CD4-positive, alpha-beta T cell (primary cell): ENCODE measurements at regions not wholly inside any gene's neighbourhood (a gene's known extent, or its start where the extent isn't known, plus 50 kb on each side); places are given as distances from the start of the nearest gene placed in this dataset.

Experiments
- ATAC-seq: fragments of 200-7000 bp; cut with Tn5 transposase; one replicate; pipeline ENCODE4 v1.10.0; 2022; ENCODE audit warnings: mild to moderate bottlenecking; ENCODE audit not compliant: poor library complexity
- CTCF ChIA-PET: fragments of 350-600 bp; sonication (Branson Sonifier 250); formaldehyde crosslinking; loops from one replicate; lab custom pipeline; 2021; ENCODE audit warnings: antibody characterized with exemption, inconsistent platforms; lab: Charles Lee
- POLR2A ChIA-PET: fragments of 350-600 bp; sonication (Branson Sonifier 250); formaldehyde crosslinking; loops from one replicate; lab custom pipeline; 2021; ENCODE audit warnings: antibody characterized with exemption, inconsistent platforms; lab: Charles Lee
- DNase-seq, 14 experiments: peaks; one replicate each; pipeline ENCODE4 v3.0.0-alpha.2; 2013 to 2020; ENCODE audit warnings: mixed read lengths in 2 of 14
- H3K27ac ChIP-seq, 2 donors: one replicate each; pipeline versions ENCODE4 v1.5.1 to v1.7.0; 2013; ENCODE audit warnings: low read length in 2 of 2, low read depth in 1 of 2, mild to moderate bottlenecking in 1 of 2
- H3K27me3 ChIP-seq, 2 experiments: 1 replicate in 1 of 2; 2 replicates in 1 of 2; pipeline versions ENCODE4 v1.6.1 to v1.7.0; 2013; ENCODE audit warnings: low read length in 2 of 2, control low read depth in 1 of 2, mild to moderate bottlenecking in 1 of 2, moderate library complexity in 1 of 2; ENCODE audit not compliant: insufficient read depth in 2 of 2, control insufficient read depth in 1 of 2
- H3K36me3 ChIP-seq: one replicate; pipeline ENCODE4 v1.6.1; 2013; ENCODE audit warnings: low read length, control low read depth; ENCODE audit not compliant: insufficient read depth
- H3K4me1 ChIP-seq: one replicate; pipeline ENCODE4 v1.6.1; 2013; ENCODE audit warnings: low read length, control low read depth; ENCODE audit not compliant: insufficient read depth
- H3K4me3 ChIP-seq: one replicate; pipeline ENCODE4 v1.5.1; 2013; ENCODE audit warnings: mild to moderate bottlenecking, low read length, moderate library complexity
- H3K9me3 ChIP-seq, 2 experiments: 1 replicate in 1 of 2; 2 replicates in 1 of 2; pipeline versions ENCODE4 v1.6.1 to v1.7.0; 2013; ENCODE audit warnings: low read length in 2 of 2, mild to moderate bottlenecking in 2 of 2, control low read depth in 1 of 2, moderate library complexity in 1 of 2; ENCODE audit not compliant: control insufficient read depth in 1 of 2, insufficient read depth in 1 of 2
- H3K27ac Mint-ChIP-seq: one replicate; pipeline ENCODE4 v1.8.0; 2020; ENCODE audit warnings: mixed read lengths
- H3K27me3 Mint-ChIP-seq: one replicate; pipeline ENCODE4 v1.8.0; 2021; ENCODE audit warnings: mixed read lengths
- H3K36me3 Mint-ChIP-seq: one replicate; pipeline ENCODE4 v1.8.0; 2021; ENCODE audit warnings: low read depth, mixed read lengths
- H3K4me1 Mint-ChIP-seq: one replicate; pipeline ENCODE4 v1.8.0; 2021; ENCODE audit warnings: low read depth, mixed read lengths
- H3K4me3 Mint-ChIP-seq: one replicate; pipeline ENCODE4 v1.8.0; 2020; ENCODE audit warnings: mild to moderate bottlenecking, mixed read lengths
- H3K9me3 Mint-ChIP-seq: one replicate; pipeline ENCODE4 v1.8.0; 2020; ENCODE audit warnings: mixed read lengths
- intact Hi-C, 2 experiments: fragments of 100-400 bp; cut with DNase I in 1 of 2; cut with micrococcal nuclease in 1 of 2; formaldehyde crosslinking; loops; one replicate each; pipeline versions ENCODE4 v1.15.1 to v1.9.0; 2023 to 2025; cut with DNase I, micrococcal nuclease
- TF ChIP-seq, protein P1 (sequence below): fragments of 200-600 bp; IDR thresholded peaks from one replicate; pipeline ENCODE4 v1.8.0; 2022; ENCODE audit warnings: antibody characterized with exemption, mild to moderate bottlenecking

DNA sequence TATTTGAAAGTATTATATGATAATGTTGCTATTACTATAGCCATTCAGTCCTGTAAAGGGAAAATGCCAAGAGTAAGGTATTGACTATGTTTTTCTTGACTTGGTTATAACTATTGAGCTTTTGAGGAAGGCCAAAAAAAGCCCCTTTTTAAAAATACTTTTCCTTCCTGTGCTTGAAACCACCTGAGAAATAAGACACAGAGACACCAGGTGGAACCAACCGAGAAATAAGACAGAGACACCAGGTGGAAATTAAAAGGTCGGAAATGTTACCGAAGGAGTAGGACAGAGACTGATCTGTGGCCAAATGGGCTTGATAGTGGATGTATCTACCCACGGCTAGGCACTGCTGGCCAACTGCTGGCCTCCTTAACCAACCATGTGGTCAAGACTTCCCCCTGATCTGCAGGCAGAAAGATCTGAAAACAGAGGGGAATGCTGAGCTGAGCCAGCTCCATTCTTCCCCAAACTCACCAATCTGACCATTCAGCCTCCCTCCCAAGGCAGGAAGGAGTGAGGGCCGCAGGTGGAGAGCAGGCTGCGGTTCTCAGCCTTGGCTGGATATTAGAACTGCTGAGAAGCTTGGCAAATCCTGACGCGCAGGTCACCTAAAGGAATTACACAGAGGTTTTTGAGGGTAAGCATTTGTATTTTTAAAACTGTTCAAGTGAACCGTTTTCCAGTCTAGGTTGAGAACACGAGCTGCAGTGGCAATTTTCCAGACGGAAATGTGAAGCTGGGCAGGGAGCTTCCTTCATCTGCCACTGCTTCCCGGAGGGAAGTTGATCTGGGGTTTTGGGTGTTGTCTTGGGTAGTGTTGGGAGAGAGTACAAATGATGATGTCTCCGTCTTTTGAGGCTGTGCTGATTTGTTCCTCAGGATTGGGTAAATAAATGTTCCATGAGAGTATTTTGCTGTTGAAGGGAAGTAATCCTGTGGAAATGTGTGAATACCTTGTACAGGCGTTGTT is 121.7 kb upstream of the EXOC2 start:
- H3K27me3 ChIP-seq: peaks cover 0 to 4% of the 10 kb centered on the region in 2 experiments
- H3K4me1 ChIP-seq: peaks cover 4% of the 10 kb centered on the region
- intact Hi-C loops: no loop called here
- H3K36me3 ChIP-seq: no peaks in the 10 kb centered on the region
- Mint-ChIP-seq H3K4me3 (no peak overlapping the region), H3K27me3 (peaks cover 24% of the 10 kb centered on the region), H3K4me1 (no peaks in the 10 kb centered on the region), H3K36me3 (no peaks in the 10 kb centered on the region), H3K9me3 (no peaks in the 10 kb centered on the region), H3K27ac (no peak overlapping the region)
- no peak overlapping the region for H3K27ac ChIP-seq
- ATAC-seq: no peak
- TF ChIP-seq, protein P1, sequence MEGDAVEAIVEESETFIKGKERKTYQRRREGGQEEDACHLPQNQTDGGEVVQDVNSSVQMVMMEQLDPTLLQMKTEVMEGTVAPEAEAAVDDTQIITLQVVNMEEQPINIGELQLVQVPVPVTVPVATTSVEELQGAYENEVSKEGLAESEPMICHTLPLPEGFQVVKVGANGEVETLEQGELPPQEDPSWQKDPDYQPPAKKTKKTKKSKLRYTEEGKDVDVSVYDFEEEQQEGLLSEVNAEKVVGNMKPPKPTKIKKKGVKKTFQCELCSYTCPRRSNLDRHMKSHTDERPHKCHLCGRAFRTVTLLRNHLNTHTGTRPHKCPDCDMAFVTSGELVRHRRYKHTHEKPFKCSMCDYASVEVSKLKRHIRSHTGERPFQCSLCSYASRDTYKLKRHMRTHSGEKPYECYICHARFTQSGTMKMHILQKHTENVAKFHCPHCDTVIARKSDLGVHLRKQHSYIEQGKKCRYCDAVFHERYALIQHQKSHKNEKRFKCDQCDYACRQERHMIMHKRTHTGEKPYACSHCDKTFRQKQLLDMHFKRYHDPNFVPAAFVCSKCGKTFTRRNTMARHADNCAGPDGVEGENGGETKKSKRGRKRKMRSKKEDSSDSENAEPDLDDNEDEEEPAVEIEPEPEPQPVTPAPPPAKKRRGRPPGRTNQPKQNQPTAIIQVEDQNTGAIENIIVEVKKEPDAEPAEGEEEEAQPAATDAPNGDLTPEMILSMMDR: no peak
- no peak overlapping the region for H3K4me3 ChIP-seq
- DNase-seq: no peak
- no peaks in the 10 kb centered on the region for H3K9me3 ChIP-seq
- POLR2A ChIA-PET: no interaction called here
- CTCF ChIA-PET: interaction anchor here (1.8 kb wide), 1 partner anchor 582 kb away, joined by 4 read pairs; no protein-coding TSS in a partner anchor

DNA sequence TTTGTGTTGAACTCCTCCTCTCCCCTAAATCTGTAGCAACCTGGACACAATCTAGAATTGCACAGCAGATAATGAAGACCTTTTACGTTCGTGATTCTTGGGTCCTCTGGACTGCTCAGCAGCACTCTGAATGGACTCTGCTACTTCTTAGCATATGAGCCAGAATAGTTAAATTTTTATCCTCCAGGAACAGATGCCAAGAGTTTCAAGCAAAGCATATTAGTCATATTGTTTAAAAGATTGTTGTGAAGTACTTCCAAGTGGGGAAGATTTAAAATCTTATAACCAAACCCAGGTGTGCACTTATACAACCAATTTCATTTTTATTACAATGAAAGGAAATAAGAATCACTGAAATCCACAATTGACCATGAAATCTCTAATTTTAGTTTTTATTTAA is 118.9 kb upstream of the EXOC2 start:
- Histone ChIP-seq H3K27me3 (peaks cover 0 to 4% of the 10 kb centered on the region in 2 experiments), H3K4me3 (no peak overlapping the region), H3K9me3 (no peaks in the 10 kb centered on the region), H3K4me1 (peaks cover 3% of the 10 kb centered on the region), H3K36me3 (no peaks in the 10 kb centered on the region), H3K27ac (no peak overlapping the region)
- H3K9me3 Mint-ChIP-seq: no peaks in the 10 kb centered on the region
- TF ChIP-seq, protein P1: no peak
- no peak for DNase-seq
- no peak overlapping the region for H3K4me3 Mint-ChIP-seq
- ATAC-seq: no peak
- CTCF ChIA-PET: no interaction called here
- no peaks in the 10 kb centered on the region for H3K4me1 Mint-ChIP-seq
- POLR2A ChIA-PET: no interaction called here
- H3K27me3 Mint-ChIP-seq: peaks cover 7% of the 10 kb centered on the region
- H3K27ac Mint-ChIP-seq: no peak overlapping the region
- no peaks in the 10 kb centered on the region for H3K36me3 Mint-ChIP-seq
- intact Hi-C loops: no loop called here

DNA sequence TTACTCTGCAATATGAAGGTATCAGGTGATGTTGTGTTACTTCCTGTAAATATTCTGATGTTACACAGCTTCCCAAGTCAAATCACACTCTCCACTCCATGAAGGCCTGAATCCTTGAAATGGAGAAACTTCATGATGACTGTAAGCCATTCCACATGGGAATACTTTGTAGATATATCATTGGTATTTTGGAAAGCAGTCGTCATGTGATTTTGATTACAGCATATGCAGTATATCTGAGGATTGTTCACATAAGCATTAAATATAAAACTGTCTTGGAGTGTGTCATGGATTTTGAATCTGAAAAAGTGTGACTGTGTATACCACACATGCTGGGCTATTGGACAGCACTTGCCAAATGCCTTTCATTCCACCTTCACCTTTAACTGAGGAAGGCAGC is 118.3 kb upstream of the EXOC2 start:
- peaks cover 2% of the 10 kb centered on the region for H3K27me3 Mint-ChIP-seq
- no peaks in the 10 kb centered on the region for H3K36me3 Mint-ChIP-seq
- H3K4me1 Mint-ChIP-seq: no peaks in the 10 kb centered on the region
- H3K4me3 ChIP-seq: no peak overlapping the region
- CTCF ChIA-PET: no interaction called here
- intact Hi-C loops: no loop called here
- ATAC-seq (no peak), DNase-seq (no peak)
- no peak overlapping the region for H3K27ac ChIP-seq
- no peaks in the 10 kb centered on the region for H3K36me3 ChIP-seq
- no peaks in the 10 kb centered on the region for H3K27me3 ChIP-seq
- H3K9me3 ChIP-seq: no peaks in the 10 kb centered on the region
- H3K4me1 ChIP-seq: no peaks in the 10 kb centered on the region
- no peaks in the 10 kb centered on the region for H3K9me3 Mint-ChIP-seq
- POLR2A ChIA-PET: no interaction called here
- no peak overlapping the region for H3K4me3 Mint-ChIP-seq
- TF ChIP-seq, protein P1: no peak
- H3K27ac Mint-ChIP-seq: no peak overlapping the region
